ENCODE measurements at regions not wholly inside any gene's neighbourhood (a gene's known extent, or its start where the extent isn't known, plus 50 kb on each side); places are given as distances from the start of the nearest gene placed in this dataset.

DNA sequence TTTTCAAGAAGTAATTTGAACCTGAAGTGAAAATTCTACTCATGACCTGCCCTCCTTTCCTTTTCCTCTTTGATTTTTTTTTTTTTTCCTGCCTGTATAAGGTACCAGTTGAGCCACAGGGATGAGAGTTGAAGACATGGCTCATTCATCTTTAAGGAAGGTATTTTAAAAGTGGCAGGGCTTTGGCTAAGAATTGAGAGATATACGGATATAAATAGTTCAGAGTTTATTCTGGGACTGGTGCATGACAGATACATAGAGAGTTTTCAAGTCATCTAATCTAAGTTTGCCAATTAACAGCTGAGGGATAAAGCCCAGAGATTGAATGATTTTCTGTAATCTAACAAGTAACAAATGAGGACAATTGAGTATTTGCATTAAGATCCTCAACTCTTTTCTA is 69.8 kb downstream of the BTBD3 start:
- TF ChIP-seq, protein P1, sequence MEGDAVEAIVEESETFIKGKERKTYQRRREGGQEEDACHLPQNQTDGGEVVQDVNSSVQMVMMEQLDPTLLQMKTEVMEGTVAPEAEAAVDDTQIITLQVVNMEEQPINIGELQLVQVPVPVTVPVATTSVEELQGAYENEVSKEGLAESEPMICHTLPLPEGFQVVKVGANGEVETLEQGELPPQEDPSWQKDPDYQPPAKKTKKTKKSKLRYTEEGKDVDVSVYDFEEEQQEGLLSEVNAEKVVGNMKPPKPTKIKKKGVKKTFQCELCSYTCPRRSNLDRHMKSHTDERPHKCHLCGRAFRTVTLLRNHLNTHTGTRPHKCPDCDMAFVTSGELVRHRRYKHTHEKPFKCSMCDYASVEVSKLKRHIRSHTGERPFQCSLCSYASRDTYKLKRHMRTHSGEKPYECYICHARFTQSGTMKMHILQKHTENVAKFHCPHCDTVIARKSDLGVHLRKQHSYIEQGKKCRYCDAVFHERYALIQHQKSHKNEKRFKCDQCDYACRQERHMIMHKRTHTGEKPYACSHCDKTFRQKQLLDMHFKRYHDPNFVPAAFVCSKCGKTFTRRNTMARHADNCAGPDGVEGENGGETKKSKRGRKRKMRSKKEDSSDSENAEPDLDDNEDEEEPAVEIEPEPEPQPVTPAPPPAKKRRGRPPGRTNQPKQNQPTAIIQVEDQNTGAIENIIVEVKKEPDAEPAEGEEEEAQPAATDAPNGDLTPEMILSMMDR (conservative IDR thresholded peaks at IDR 0.05; ENCODE audit: low read depth, low read length), result no peak
- TF ChIP-seq EZH2 (IDR thresholded peaks at IDR 0.05; ENCODE audit: low read length, unreplicated experiment) (no peak), EZH2phosphoT487 (IDR thresholded peaks at IDR 0.05; ENCODE audit: borderline replicate concordance, low read length) (no peak)

All from PC-3 (cell line).